WERI-Rb-1 (cell line): ENCODE measurements at regions not wholly inside any gene's neighbourhood (a gene's known extent, or its start where the extent isn't known, plus 50 kb on each side); places are given as distances from the start of the nearest gene placed in this dataset.

ENCODE experiments used
- DNase-seq: peaks from one replicate; pipeline ENCODE4 v3.0.0-alpha.2; 2020
- H3K27ac ChIP-seq: fragments of 250-450 bp; sonication (Bioruptor Pico); 2 replicates; pipeline ENCODE4 v1.5.1; 2020; ENCODE audit warnings: mild to moderate bottlenecking, moderate library complexity
- H3K27me3 ChIP-seq: fragments of 250-450 bp; sonication (Bioruptor Pico); 2 replicates; pipeline ENCODE4 v1.5.1; 2021; ENCODE audit warnings: mild to moderate bottlenecking, low read depth, moderate library complexity; ENCODE audit not compliant: insufficient read depth, severe bottlenecking
- H3K36me3 ChIP-seq: fragments of 250-450 bp; sonication (Bioruptor Pico); 2 replicates; pipeline ENCODE4 v1.5.1; 2020; ENCODE audit warnings: mild to moderate bottlenecking, moderate library complexity
- H3K4me3 ChIP-seq: 2 replicates; pipeline ENCODE4 v1.5.1; 2011; ENCODE audit warnings: low read depth, mild to moderate bottlenecking, control low read depth, low read length
- H3K9me3 ChIP-seq: fragments of 250-450 bp; sonication (Bioruptor Pico); 2 replicates; pipeline ENCODE4 v1.5.1; 2021; ENCODE audit warnings: mild to moderate bottlenecking, moderate library complexity; ENCODE audit not compliant: severe bottlenecking
- CTCF ChIP-seq: IDR thresholded peaks from 2 replicates; pipeline ENCODE4 v1.5.1; 2011; ENCODE audit warnings: low read depth, mild to moderate bottlenecking, control low read depth, inconsistent platforms, low read length

GRCh38 chr6:167474171-167474570, 149.3 kb downstream of the TTLL2 start:
- Histone ChIP-seq H3K9me3 (no peaks in the 10 kb centered on the region), H3K27me3 (no peaks in the 10 kb centered on the region), H3K27ac (no peak overlapping the region), H3K4me3 (no peak overlapping the region), H3K36me3 (no peaks in the 10 kb centered on the region)
- no peak for TF ChIP-seq CTCF
- no peak for DNase-seq

- no peaks in the 10 kb centered on the region for H3K27me3 ChIP-seq
- DNase-seq = no peak
- H3K4me3 ChIP-seq = no peak overlapping the region
- H3K36me3 ChIP-seq = no peaks in the 10 kb centered on the region
- H3K27ac ChIP-seq = no peak overlapping the region
- no peak for TF ChIP-seq CTCF
- no peaks in the 10 kb centered on the region for H3K9me3 ChIP-seq
These were observed 149.8 kb downstream of the TTLL2 start for GRCh38 chr6:167474725-167475124.

DNA sequence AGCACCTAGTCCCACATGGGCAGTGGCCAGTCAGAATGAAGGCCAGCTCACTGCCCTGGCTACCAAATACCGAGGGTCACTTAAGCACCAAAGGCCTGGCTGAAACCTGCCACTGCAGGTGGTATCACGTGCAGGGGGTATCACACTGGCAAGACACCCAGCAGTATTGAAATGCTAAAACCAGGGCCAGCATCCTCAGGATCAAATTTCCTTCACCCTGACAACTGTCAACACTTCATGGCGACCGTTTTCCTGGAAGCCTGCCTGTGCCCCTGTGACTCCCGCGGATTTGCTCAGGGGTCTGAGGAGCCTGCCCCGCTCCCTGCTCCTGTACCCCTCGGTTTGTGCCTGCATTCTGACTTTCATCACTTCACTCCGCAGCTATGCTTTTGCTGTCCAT, 151.1 kb downstream of the TTLL2 start:
- Histone ChIP-seq H3K27ac (no peak overlapping the region), H3K27me3 (no peaks in the 10 kb centered on the region), H3K4me3 (no peak overlapping the region), H3K36me3 (no peaks in the 10 kb centered on the region), H3K9me3 (no peaks in the 10 kb centered on the region)
- DNase-seq = no peak
- no peak for TF ChIP-seq CTCF

DNA sequence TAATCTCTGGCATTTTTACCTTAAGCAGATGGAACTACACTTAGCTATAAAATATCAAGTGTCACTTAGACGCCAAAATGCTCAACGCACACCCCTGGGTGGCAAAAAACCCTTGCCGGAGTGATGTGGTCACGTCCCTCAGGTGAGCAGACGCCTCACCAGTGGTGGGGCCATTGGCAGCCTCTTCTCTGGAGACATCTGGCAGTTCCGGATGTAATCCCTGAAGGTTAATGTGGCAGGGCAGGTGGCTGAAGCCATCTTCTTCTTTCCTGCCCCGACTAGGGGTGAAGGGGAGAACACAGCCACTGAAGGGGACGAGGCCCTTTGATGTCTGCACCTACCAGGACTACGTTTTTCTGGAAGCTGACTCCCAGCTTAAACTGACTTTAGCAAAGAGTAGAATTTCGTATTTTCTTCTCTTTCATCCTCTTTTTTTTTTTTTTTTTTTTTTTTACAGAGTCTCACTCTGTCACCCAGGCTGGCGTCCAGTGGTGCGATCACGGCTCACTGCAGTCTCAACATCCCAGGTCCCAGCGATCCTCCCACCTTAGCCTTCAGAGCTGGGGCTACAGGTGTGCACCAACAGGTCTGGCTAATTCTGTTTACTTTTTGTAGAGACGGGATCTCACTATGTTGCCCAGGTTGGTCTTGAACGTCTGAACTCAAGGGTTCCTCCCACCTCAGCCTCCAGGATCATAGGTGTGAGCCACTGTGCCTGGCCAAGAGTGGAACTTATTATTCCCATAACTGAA, 152.1 kb downstream of the TTLL2 start:
- TF ChIP-seq CTCF = no peak
- H3K9me3 ChIP-seq = no peaks in the 10 kb centered on the region
- no peak overlapping the region for H3K4me3 ChIP-seq
- no peak overlapping the region for H3K27ac ChIP-seq
- H3K36me3 ChIP-seq = no peaks in the 10 kb centered on the region
- H3K27me3 ChIP-seq = no peaks in the 10 kb centered on the region
- no peak for DNase-seq

- H3K36me3 ChIP-seq = no peaks in the 10 kb centered on the region
- no peak overlapping the region for H3K27ac ChIP-seq
- H3K27me3 ChIP-seq = no peaks in the 10 kb centered on the region
- no peak overlapping the region for H3K4me3 ChIP-seq
- TF ChIP-seq CTCF = no peak
- no peaks in the 10 kb centered on the region for H3K9me3 ChIP-seq
- no peak for DNase-seq
These were observed 152.8 kb downstream of the TTLL2 start for GRCh38 chr6:167477688-167478087.

DNA sequence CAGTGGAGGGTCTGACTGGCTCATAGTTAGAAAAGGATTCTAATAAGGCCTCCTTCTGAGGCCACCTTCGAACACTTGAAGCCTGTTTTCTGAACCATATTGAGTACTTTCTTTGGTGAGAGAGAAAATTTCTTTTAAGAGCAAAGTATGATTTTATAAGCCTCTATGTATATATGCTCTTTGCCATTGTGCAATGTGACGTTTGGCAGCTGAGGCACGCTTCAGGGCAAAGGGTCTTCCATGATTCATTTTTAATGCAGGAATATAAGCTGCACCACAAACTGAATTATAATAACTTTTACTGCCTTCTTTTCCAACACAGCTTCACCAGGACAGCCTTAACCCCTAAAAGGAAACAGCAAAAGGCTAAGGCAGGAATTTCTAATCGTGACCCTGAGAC, 154.4 kb downstream of the TTLL2 start:
- no peak for DNase-seq
- no peak for TF ChIP-seq CTCF
- no peaks in the 10 kb centered on the region for H3K9me3 ChIP-seq
- H3K4me3 ChIP-seq = no peak overlapping the region
- no peak overlapping the region for H3K27ac ChIP-seq
- no peaks in the 10 kb centered on the region for H3K36me3 ChIP-seq
- H3K27me3 ChIP-seq = no peaks in the 10 kb centered on the region
